ENCODE measurements at regions not wholly inside any gene's neighbourhood (a gene's known extent, or its start where the extent isn't known, plus 50 kb on each side); places are given as distances from the start of the nearest gene placed in this dataset.

DNA sequence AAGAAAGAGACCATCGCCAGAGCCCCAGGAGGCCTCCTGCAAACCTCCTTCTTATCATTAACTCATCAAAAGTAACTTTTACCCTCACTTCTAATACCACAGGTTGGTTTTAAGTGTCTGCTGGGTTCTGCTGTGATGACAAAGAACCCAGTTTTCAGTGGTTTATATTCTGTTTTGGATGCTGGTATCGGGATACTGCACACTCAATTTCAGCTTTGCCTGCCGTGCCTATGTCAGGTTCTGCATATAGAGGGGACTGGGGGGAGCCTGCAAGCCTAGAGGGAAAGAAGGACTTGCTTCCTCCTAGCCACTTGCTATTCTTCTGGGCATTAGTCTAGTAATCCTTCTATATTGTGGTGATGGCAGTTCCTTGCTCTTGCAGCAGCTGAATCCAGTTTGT, 242.4 kb downstream of the KCNRG start:
- no peak overlapping the region for H3K4me3 ChIP-seq (ENCODE audit: low read depth, low read length, poor library complexity, severe bottlenecking)
- no peaks in the 10 kb centered on the region for H3K4me1 ChIP-seq (ENCODE audit: insufficient read depth, low read length, poor library complexity, severe bottlenecking)
- POLR2A ChIA-PET (ENCODE audit: low non-redundant PET): no interaction called here
- intact Hi-C loops (cut with micrococcal nuclease; ENCODE audit: unreplicated experiment): no loop called here
- no peaks in the 10 kb centered on the region for H3K36me3 ChIP-seq (ENCODE audit: insufficient read depth, low read length, poor library complexity, severe bottlenecking)
- TF ChIP-seq, protein P1, sequence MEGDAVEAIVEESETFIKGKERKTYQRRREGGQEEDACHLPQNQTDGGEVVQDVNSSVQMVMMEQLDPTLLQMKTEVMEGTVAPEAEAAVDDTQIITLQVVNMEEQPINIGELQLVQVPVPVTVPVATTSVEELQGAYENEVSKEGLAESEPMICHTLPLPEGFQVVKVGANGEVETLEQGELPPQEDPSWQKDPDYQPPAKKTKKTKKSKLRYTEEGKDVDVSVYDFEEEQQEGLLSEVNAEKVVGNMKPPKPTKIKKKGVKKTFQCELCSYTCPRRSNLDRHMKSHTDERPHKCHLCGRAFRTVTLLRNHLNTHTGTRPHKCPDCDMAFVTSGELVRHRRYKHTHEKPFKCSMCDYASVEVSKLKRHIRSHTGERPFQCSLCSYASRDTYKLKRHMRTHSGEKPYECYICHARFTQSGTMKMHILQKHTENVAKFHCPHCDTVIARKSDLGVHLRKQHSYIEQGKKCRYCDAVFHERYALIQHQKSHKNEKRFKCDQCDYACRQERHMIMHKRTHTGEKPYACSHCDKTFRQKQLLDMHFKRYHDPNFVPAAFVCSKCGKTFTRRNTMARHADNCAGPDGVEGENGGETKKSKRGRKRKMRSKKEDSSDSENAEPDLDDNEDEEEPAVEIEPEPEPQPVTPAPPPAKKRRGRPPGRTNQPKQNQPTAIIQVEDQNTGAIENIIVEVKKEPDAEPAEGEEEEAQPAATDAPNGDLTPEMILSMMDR (conservative IDR thresholded peaks at IDR 0.05; ENCODE audit: low read depth, low read length): no peak
- TF ChIP-seq EZH2 (IDR thresholded peaks at IDR 0.05; ENCODE audit: borderline replicate concordance, low read depth, low read length, poor library complexity, severe bottlenecking): no peak
- DNase-seq (ENCODE audit: low spot score): no peak
- H3K9me3 ChIP-seq (ENCODE audit: low read depth, low read length, poor library complexity, severe bottlenecking): no peaks in the 10 kb centered on the region
- no peaks in the 10 kb centered on the region for H3K27me3 ChIP-seq (replicated peaks; ENCODE audit: insufficient read depth, low read depth, low read length, poor library complexity)
- CTCF ChIA-PET: no interaction called here
- BruUV-seq (replicated peaks): no TSS peak
- no peak overlapping the region for H3K27ac ChIP-seq (ENCODE audit: low read depth, low read length, poor library complexity, severe bottlenecking)

DNA sequence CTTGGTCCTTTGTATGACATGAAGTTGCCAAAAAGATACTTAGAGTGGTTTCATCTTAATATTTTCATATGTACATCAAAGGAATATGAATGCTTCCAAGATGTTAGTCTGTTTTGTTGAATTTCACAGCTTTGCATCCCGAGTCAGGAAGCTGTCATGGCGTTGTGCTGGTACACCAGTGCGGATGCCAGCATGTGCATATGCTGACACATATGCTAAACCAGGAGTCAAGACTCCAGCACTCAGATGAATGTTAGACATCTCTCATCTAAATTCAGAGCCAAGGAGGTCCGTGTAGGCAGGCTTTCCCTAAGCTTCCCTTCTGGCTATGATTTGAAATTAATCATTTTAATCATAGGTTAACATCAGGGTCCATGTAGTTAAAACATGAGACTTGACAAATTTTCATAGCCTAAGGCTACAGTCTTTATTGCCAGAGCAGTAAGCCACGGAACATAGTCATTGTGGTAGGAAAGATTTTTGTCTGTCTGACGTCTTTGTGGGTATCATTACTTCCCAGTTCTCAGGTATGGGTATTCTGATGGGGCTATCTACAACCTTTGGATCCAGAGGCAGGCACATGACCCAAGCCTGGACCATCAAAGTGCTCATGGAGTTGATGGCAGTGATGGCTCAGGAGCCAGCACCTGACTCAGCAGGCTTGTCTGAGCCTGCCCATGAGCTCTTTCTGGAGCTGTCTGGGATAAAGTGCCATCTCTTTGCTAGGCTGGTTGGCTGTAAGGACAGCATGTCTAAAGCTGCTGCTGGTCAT, 246.1 kb downstream of the KCNRG start:
- ChIA-PET POLR2A (ENCODE audit: low non-redundant PET) (no interaction called here), CTCF (no interaction called here)
- intact Hi-C loops (cut with micrococcal nuclease; ENCODE audit: unreplicated experiment): no loop called here
- Histone ChIP-seq H3K4me3 (ENCODE audit: low read depth, low read length, poor library complexity, severe bottlenecking) (no peak overlapping the region), H3K27ac (ENCODE audit: low read depth, low read length, poor library complexity, severe bottlenecking) (no peak overlapping the region), H3K4me1 (ENCODE audit: insufficient read depth, low read length, poor library complexity, severe bottlenecking) (no peaks in the 10 kb centered on the region), H3K27me3 (replicated peaks; ENCODE audit: insufficient read depth, low read depth, low read length, poor library complexity) (no peaks in the 10 kb centered on the region), H3K36me3 (ENCODE audit: insufficient read depth, low read length, poor library complexity, severe bottlenecking) (no peaks in the 10 kb centered on the region), H3K9me3 (ENCODE audit: low read depth, low read length, poor library complexity, severe bottlenecking) (no peaks in the 10 kb centered on the region)
- no TSS peak for BruUV-seq (replicated peaks)
- DNase-seq (ENCODE audit: low spot score): no peak
- no peak for TF ChIP-seq EZH2 (IDR thresholded peaks at IDR 0.05; ENCODE audit: borderline replicate concordance, low read depth, low read length, poor library complexity, severe bottlenecking)
- TF ChIP-seq, protein P1 (conservative IDR thresholded peaks at IDR 0.05; ENCODE audit: low read depth, low read length): no peak

DNA sequence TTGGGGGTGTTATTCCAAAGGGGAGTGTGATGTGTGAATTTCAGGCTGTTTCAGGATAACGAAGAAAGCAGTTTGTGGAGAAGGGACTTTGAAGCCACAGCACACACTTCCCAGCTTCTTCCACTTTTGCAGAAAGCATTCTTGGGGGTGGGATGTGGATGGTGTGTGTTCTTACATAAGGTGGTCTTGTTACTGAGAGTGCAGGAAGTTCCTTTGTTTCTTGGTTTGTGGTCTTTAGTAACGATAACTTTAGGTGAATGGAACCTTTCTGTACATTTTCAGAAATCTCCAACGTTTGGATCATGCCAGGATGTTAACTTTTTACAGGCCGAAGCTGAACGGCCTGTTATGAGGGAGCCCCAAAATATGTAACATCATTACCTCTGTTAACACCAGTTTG, 251.8 kb downstream of the KCNRG start:
- Histone ChIP-seq H3K4me1 (ENCODE audit: insufficient read depth, low read length, poor library complexity, severe bottlenecking) (no peaks in the 10 kb centered on the region), H3K27ac (ENCODE audit: low read depth, low read length, poor library complexity, severe bottlenecking) (no peak overlapping the region), H3K27me3 (replicated peaks; ENCODE audit: insufficient read depth, low read depth, low read length, poor library complexity) (no peaks in the 10 kb centered on the region), H3K4me3 (ENCODE audit: low read depth, low read length, poor library complexity, severe bottlenecking) (no peak overlapping the region), H3K9me3 (ENCODE audit: low read depth, low read length, poor library complexity, severe bottlenecking) (no peaks in the 10 kb centered on the region), H3K36me3 (ENCODE audit: insufficient read depth, low read length, poor library complexity, severe bottlenecking) (no peaks in the 10 kb centered on the region)
- ChIA-PET POLR2A (ENCODE audit: low non-redundant PET) (no interaction called here), CTCF (no interaction called here)
- intact Hi-C loops (cut with micrococcal nuclease; ENCODE audit: unreplicated experiment): loop anchor here (5.0 kb wide), 1 partner anchor 185 kb away; no protein-coding TSS in a partner anchor
- DNase-seq (ENCODE audit: low spot score): no peak
- BruUV-seq (replicated peaks): no TSS peak
- no peak for TF ChIP-seq EZH2 (IDR thresholded peaks at IDR 0.05; ENCODE audit: borderline replicate concordance, low read depth, low read length, poor library complexity, severe bottlenecking)
- TF ChIP-seq, protein P1 (conservative IDR thresholded peaks at IDR 0.05; ENCODE audit: low read depth, low read length): no peak
